Endothelial cell of umbilical vein (primary cell): ENCODE measurements at regions not wholly inside any gene's neighbourhood (a gene's known extent, or its start where the extent isn't known, plus 50 kb on each side); places are given as distances from the start of the nearest gene placed in this dataset.

Source experiments
- BruUV-seq: library from RNA; stranded (reverse); fragments of 400-500 nt; replicated peaks from 2 replicates; lab custom pipeline; 2021; lab: Mats Ljungman, UMichigan
- CTCF ChIA-PET: fragments of 300-600, 350-600 bp; sonication (Branson Sonifier 250); formaldehyde crosslinking; loops from one replicate; lab custom pipeline; 2021; ENCODE audit warnings: antibody characterized with exemption, inconsistent platforms; lab: Charles Lee
- POLR2A ChIA-PET: fragments of 300-600, 350-600 bp; sonication (Branson Sonifier 250); formaldehyde crosslinking; loops from one replicate; lab custom pipeline; 2021; ENCODE audit warnings: antibody characterized with exemption, inconsistent platforms; lab: Charles Lee
- DNase-seq: peaks from one replicate; pipeline ENCODE4 v3.0.0-alpha.2; 2011; ENCODE audit warnings: low read depth, low spot score
- FAIRE-seq: peaks from 2 replicates; lab custom pipeline; 2011; peaks lifted over from hg19 to GRCh38; lab: Jason Lieb, UNC
- H2AFZ ChIP-seq: 2 replicates; pipeline ENCODE4 v1.6.0; 2012; ENCODE audit warnings: low read depth, low read length, control low read depth, inconsistent platforms
- H3K27ac ChIP-seq: 2 replicates; pipeline ENCODE4 v1.5.1; 2011; ENCODE audit warnings: low read depth, mild to moderate bottlenecking, control low read depth, low read length, moderate library complexity; ENCODE audit not compliant: insufficient read depth
- H3K27me3 ChIP-seq, 2 experiments: 2 replicates each; pipeline versions ENCODE4 v1.6.0 to v1.6.1; 2011; ENCODE audit warnings: low read length in 2 of 2, mixed read lengths in 1 of 2; ENCODE audit not compliant: control insufficient read depth in 2 of 2, insufficient read depth in 2 of 2
- H3K36me3 ChIP-seq, 2 experiments: 2 replicates in 1 of 2; 3 replicates in 1 of 2; pipeline ENCODE4 v1.5.1; 2011; ENCODE audit warnings: low read length in 2 of 2, mild to moderate bottlenecking in 1 of 2, moderate library complexity in 1 of 2; ENCODE audit not compliant: control insufficient read depth in 2 of 2, insufficient read depth in 2 of 2; ENCODE audit errors: extremely low read depth in 1 of 2
- H3K4me1 ChIP-seq: 3 replicates; pipeline ENCODE4 v1.5.1; 2011; ENCODE audit warnings: mild to moderate bottlenecking, low read length; ENCODE audit not compliant: control insufficient read depth, insufficient read depth; ENCODE audit errors: extremely low read depth
- H3K4me2 ChIP-seq: 2 replicates; pipeline ENCODE4 v1.6.1; 2011; ENCODE audit warnings: low read length, control low read depth, mixed read lengths; ENCODE audit not compliant: insufficient read depth
- H3K4me3 ChIP-seq, 3 experiments: fragments of 200-600 bp in 1 of 3; sonication (generic), shearing (Covaris generic) in 1 of 3; replicated peaks in 1 of 3; 2 replicates each; pipeline ENCODE4 v1.5.1; 2011 to 2016; ENCODE audit warnings: control low read depth in 3 of 3, low read length in 3 of 3, mild to moderate bottlenecking in 2 of 3, inconsistent platforms in 1 of 3, low read depth in 1 of 3, moderate library complexity in 1 of 3; ENCODE audit not compliant: insufficient read depth in 1 of 3
- H3K79me2 ChIP-seq: 2 replicates; pipeline ENCODE4 v1.6.0; 2012; ENCODE audit warnings: low read length, inconsistent platforms; ENCODE audit not compliant: control insufficient read depth, insufficient read depth
- H3K9ac ChIP-seq: replicated peaks from 2 replicates; pipeline ENCODE3; 2011; ENCODE audit warnings: low read length, control low read depth; ENCODE audit not compliant: insufficient read depth; ENCODE audit errors: extremely low read depth
- H3K9me1 ChIP-seq: replicated peaks from 3 replicates; pipeline ENCODE4 v1.6.0; 2011; ENCODE audit warnings: mild to moderate bottlenecking, low read length; ENCODE audit not compliant: control insufficient read depth, insufficient read depth; ENCODE audit errors: extremely low read depth
- H3K9me3 ChIP-seq: replicated peaks from 2 replicates; pipeline ENCODE4 v1.5.1; 2012; ENCODE audit warnings: low read length, inconsistent platforms; ENCODE audit not compliant: control insufficient read depth, insufficient read depth
- H4K20me1 ChIP-seq: replicated peaks from 2 replicates; pipeline ENCODE3; 2011; ENCODE audit warnings: mild to moderate bottlenecking, low read length; ENCODE audit not compliant: control insufficient read depth, insufficient read depth; ENCODE audit errors: extremely low read depth
- CTCF ChIP-seq, 2 donors: IDR thresholded peaks; 1 replicate in 1 of 2; 2 replicates in 1 of 2; pipeline ENCODE4 v1.5.1; 2011; ENCODE audit warnings: low read length in 2 of 2, mild to moderate bottlenecking in 2 of 2, moderate library complexity in 2 of 2, control low read depth in 1 of 2, inconsistent platforms in 1 of 2, low read depth in 1 of 2; ENCODE audit not compliant: insufficient read depth in 1 of 2; ENCODE audit errors: extremely low read depth in 1 of 2
- EZH2 ChIP-seq: IDR thresholded peaks from 2 replicates; pipeline ENCODE4 v1.6.1; 2012; ENCODE audit warnings: borderline replicate concordance, low read depth, mild to moderate bottlenecking, moderate library complexity, low read length, inconsistent platforms; ENCODE audit not compliant: severe bottlenecking
- FOS ChIP-seq: IDR thresholded peaks from 2 replicates; pipeline ENCODE4 v1.6.1; 2011; ENCODE audit warnings: mild to moderate bottlenecking, low read length, moderate library complexity, borderline replicate concordance; ENCODE audit not compliant: insufficient read depth
- GATA2 ChIP-seq: IDR thresholded peaks from 2 replicates; pipeline ENCODE4 v1.7.0; 2011; ENCODE audit warnings: low read depth, mild to moderate bottlenecking, moderate library complexity, mixed read lengths, low read length; ENCODE audit not compliant: insufficient read length, insufficient read depth
- JUN ChIP-seq: IDR thresholded peaks from 2 replicates; pipeline ENCODE4 v1.6.1; 2011; ENCODE audit warnings: borderline replicate concordance, low read depth; ENCODE audit not compliant: insufficient read length, insufficient read depth
- MYC ChIP-seq: IDR thresholded peaks from one replicate; pipeline ENCODE4 v1.6.1; 2011; ENCODE audit warnings: mild to moderate bottlenecking, low read depth, low read length
- POLR2A ChIP-seq: IDR thresholded peaks from 2 replicates; pipeline ENCODE4 v1.6.1; 2012; ENCODE audit warnings: low read depth, mild to moderate bottlenecking, control low read depth, low read length
- dilution Hi-C: fragments of 300-500 bp; cut with MboI; formaldehyde crosslinking; loops from one replicate; pipeline ENCODE4 v1.15.0; 2019; ENCODE audit warnings: low sequenced_read_pairs; ENCODE audit not compliant: extremely low pct_ligation_motif_present
- intact Hi-C: fragments of 100-400 bp; cut with micrococcal nuclease; formaldehyde crosslinking; loops from one replicate; pipeline ENCODE4 v1.10.0; 2022
- TF ChIP-seq, protein P1 (sequence below): IDR thresholded peaks from 2 replicates; pipeline ENCODE4 v1.6.1; 2011; ENCODE audit not compliant: insufficient read depth, insufficient read length

DNA sequence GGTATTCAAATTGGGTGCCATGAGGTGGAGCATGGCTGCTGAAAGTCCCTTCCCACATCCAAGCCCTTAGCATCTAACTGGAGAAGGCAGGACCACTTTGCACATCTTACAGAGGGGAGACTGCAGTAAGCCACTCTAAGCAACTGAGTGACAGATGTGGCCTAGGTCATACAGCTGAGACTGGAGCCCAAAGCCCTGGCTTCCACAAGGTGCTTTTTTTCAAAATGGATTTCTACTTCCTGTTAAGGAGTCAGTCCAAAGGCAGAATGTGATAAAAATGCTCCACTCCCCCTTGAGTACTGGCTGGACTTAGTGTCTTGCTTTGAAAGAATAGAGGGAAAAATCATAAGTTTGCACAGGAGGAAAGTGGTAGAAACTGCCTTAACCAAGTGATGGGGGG lies 424.0 kb upstream of the SPRED2 start:
- Histone ChIP-seq H3K27me3 (no peaks in the 10 kb centered on the region), H3K27ac (no peak overlapping the region), H3K4me3 (no peak overlapping the region), H3K9me1 (no peaks in the 10 kb centered on the region), H3K9me3 (no peaks in the 10 kb centered on the region), H3K36me3 (no peaks in the 10 kb centered on the region), H3K9ac (no peak overlapping the region), H3K79me2 (no peaks in the 10 kb centered on the region), H3K4me2 (no peak overlapping the region), H3K4me1 (no peaks in the 10 kb centered on the region), H4K20me1 (no peaks in the 10 kb centered on the region), H2AFZ (no peak overlapping the region)
- DNase-seq (no peak), FAIRE-seq (no peak)
- no TSS peak for BruUV-seq
- TF ChIP-seq POLR2A (no peak), JUN (no peak), FOS (no peak)
- ChIA-PET POLR2A (no interaction called here), CTCF (no interaction called here)
- dilution Hi-C loops (no loop called here), intact Hi-C loops (no loop called here)

DNA sequence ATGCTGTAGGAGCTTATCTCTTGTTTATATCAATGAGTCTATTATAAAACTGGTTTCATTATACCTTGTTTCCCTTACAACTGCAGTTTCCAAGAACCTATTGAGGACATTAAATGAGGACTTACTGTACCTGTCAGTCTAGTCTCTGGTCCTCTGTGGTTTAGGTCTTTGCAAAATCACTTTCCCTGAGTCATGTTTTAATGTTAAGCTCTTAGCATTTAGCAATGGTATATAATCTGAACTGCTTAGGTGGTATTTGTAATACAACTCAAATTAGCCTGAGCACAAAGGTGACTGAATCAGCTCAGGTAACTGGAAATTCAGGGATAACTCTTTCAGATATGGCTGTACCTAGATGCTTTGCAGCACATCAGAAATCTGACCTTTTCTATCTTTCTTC lies 418.3 kb upstream of the SPRED2 start:
- no peaks in the 10 kb centered on the region for H3K36me3 ChIP-seq
- H3K9me3 ChIP-seq: no peaks in the 10 kb centered on the region
- no peak for DNase-seq
- intact Hi-C loops (no loop called here), dilution Hi-C loops (no loop called here)
- H4K20me1 ChIP-seq: no peaks in the 10 kb centered on the region
- H3K9me1 ChIP-seq: no peaks in the 10 kb centered on the region
- no peaks in the 10 kb centered on the region for H3K27me3 ChIP-seq
- FAIRE-seq: no peak
- no peak overlapping the region for H3K9ac ChIP-seq
- POLR2A ChIA-PET: no interaction called here
- H3K79me2 ChIP-seq: no peaks in the 10 kb centered on the region
- no peak overlapping the region for H3K27ac ChIP-seq
- no peak overlapping the region for H2AFZ ChIP-seq
- H3K4me3 ChIP-seq: no peak overlapping the region
- no peak for TF ChIP-seq MYC
- TF ChIP-seq, protein P1, sequence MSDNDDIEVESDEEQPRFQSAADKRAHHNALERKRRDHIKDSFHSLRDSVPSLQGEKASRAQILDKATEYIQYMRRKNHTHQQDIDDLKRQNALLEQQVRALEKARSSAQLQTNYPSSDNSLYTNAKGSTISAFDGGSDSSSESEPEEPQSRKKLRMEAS: no peak
- TF ChIP-seq POLR2A: no peak
- no peak for TF ChIP-seq GATA2
- TF ChIP-seq FOS: no peak
- TF ChIP-seq EZH2: no peak
- TF ChIP-seq CTCF (IDR thresholded peaks at IDR 0.05; ENCODE audit: extremely low read depth in 1 of 2, insufficient read depth in 1 of 2, low read depth in 1 of 2, low read length in 2 of 2): no peak
- no peak for TF ChIP-seq JUN
- H3K4me2 ChIP-seq: no peak overlapping the region
- BruUV-seq: no TSS peak
- CTCF ChIA-PET: no interaction called here
- no peaks in the 10 kb centered on the region for H3K4me1 ChIP-seq
